Cardiac muscle cell (in vitro differentiated cells and primary cell): ENCODE measurements at regions not wholly inside any gene's neighbourhood (a gene's known extent, or its start where the extent isn't known, plus 50 kb on each side); places are given as distances from the start of the nearest gene placed in this dataset.

Experiments used
- DNase-seq, 2 donors: peaks; one replicate each; pipeline versions ENCODE4 v3.0.0 to v3.0.0-alpha.2; 2010 to 2017; ENCODE audit warnings: low read depth in 1 of 2, low spot score in 1 of 2
- H3K27ac ChIP-seq: fragments of 200-600 bp; sonication (generic); 2 replicates; pipeline ENCODE4 v1.5.1; 2016
- H3K27me3 ChIP-seq: fragments of 200-600 bp; sonication (generic); 2 replicates; pipeline ENCODE4 v1.6.0; 2016; ENCODE audit warnings: control low read depth
- H3K36me3 ChIP-seq: fragments of 200-600 bp; sonication (generic); 2 replicates; pipeline ENCODE4 v1.5.1; 2016; ENCODE audit warnings: control low read depth
- H3K4me1 ChIP-seq: fragments of 200-600 bp; sonication (generic); 2 replicates; pipeline ENCODE4 v1.8.1; 2017; ENCODE audit warnings: low read depth, mild to moderate bottlenecking, mixed run types
- H3K4me3 ChIP-seq: fragments of 200-600 bp; sonication (generic); 2 replicates; pipeline ENCODE4 v1.5.1; 2016; ENCODE audit warnings: mild to moderate bottlenecking
- H3K9me3 ChIP-seq: fragments of 200-600 bp; sonication (generic); 2 replicates; pipeline ENCODE4 v1.5.1; 2017; ENCODE audit warnings: low read depth, mild to moderate bottlenecking, control low read depth
- CTCF ChIP-seq: IDR thresholded peaks from 2 replicates; pipeline ENCODE4 v1.5.1; 2012; ENCODE audit warnings: low read depth, mild to moderate bottlenecking, low read length

GRCh38 chr12:90246688-90247087 lies 538.0 kb upstream of the ATP2B1 start:
- no peak for DNase-seq
- no peaks in the 10 kb centered on the region for H3K27me3 ChIP-seq
- H3K27ac ChIP-seq = no peak overlapping the region
- TF ChIP-seq CTCF = no peak
- H3K36me3 ChIP-seq = no peaks in the 10 kb centered on the region
- no peaks in the 10 kb centered on the region for H3K4me1 ChIP-seq
- no peak overlapping the region for H3K4me3 ChIP-seq
- no peaks in the 10 kb centered on the region for H3K9me3 ChIP-seq

GRCh38 chr12:90245391-90245790 lies 536.8 kb upstream of the ATP2B1 start:
- Histone ChIP-seq H3K27ac (no peak overlapping the region), H3K4me1 (no peaks in the 10 kb centered on the region), H3K36me3 (no peaks in the 10 kb centered on the region), H3K4me3 (no peak overlapping the region), H3K27me3 (no peaks in the 10 kb centered on the region), H3K9me3 (no peaks in the 10 kb centered on the region)
- no peak for DNase-seq
- no peak for TF ChIP-seq CTCF

- Histone ChIP-seq H3K27ac (no peak overlapping the region), H3K27me3 (no peaks in the 10 kb centered on the region), H3K4me1 (no peaks in the 10 kb centered on the region), H3K4me3 (no peak overlapping the region), H3K36me3 (no peaks in the 10 kb centered on the region), H3K9me3 (no peaks in the 10 kb centered on the region)
- TF ChIP-seq CTCF = no peak
- no peak for DNase-seq
Observed at GRCh38 chr12:90244232-90244631, 535.6 kb upstream of the ATP2B1 start.

GRCh38 chr12:90243211-90243610 lies 534.6 kb upstream of the ATP2B1 start:
- Histone ChIP-seq H3K9me3 (no peaks in the 10 kb centered on the region), H3K27me3 (no peaks in the 10 kb centered on the region), H3K4me1 (no peaks in the 10 kb centered on the region), H3K27ac (no peak overlapping the region), H3K36me3 (no peaks in the 10 kb centered on the region), H3K4me3 (no peak overlapping the region)
- no peak for TF ChIP-seq CTCF
- no peak for DNase-seq

- H3K4me3 ChIP-seq = no peak overlapping the region
- DNase-seq = no peak
- H3K36me3 ChIP-seq = no peaks in the 10 kb centered on the region
- H3K27me3 ChIP-seq = no peaks in the 10 kb centered on the region
- H3K9me3 ChIP-seq = no peaks in the 10 kb centered on the region
- no peak for TF ChIP-seq CTCF
- no peak overlapping the region for H3K27ac ChIP-seq
- no peaks in the 10 kb centered on the region for H3K4me1 ChIP-seq
Observed at GRCh38 chr12:90239732-90240260, 531.2 kb upstream of the ATP2B1 start.
